Renal pelvis (tissue), 1 donor: ENCODE measurements at regions not wholly inside any gene's neighbourhood (a gene's known extent, or its start where the extent isn't known, plus 50 kb on each side); places are given as distances from the start of the nearest gene placed in this dataset.
"Not testable (repeated sequence)": the region's sequence is repeated elsewhere in the genome, so short reads cannot be mapped to it uniquely, and the experiment has no call there.

Experiments
- DNase-seq: peaks from one replicate; pipeline ENCODE4 v3.0.0-alpha.2; 2013

GRCh38 chr7:113230691-113231090, 112.3 kb upstream of the SMIM30 start:
- no peak for DNase-seq

- DNase-seq, result no peak
These were observed 99.0 kb upstream of the SMIM30 start for GRCh38 chr7:113217314-113217713.

GRCh38 chr7:113216038-113216437, 97.7 kb upstream of the SMIM30 start:
- DNase-seq, result no peak

GRCh38 chr7:113209449-113210203, 91.3 kb upstream of the SMIM30 start:
- no peak for DNase-seq

GRCh38 chr7:113207931-113208330, 89.6 kb upstream of the SMIM30 start:
- DNase-seq, result no peak

- no peak for DNase-seq
These were observed 89.1 kb upstream of the SMIM30 start for GRCh38 chr7:113207441-113207840.

- DNase-seq, result no peak
These were observed 86.1 kb upstream of the SMIM30 start for GRCh38 chr7:113204415-113204814.

- no peak for DNase-seq
These were observed 83.9 kb upstream of the SMIM30 start for GRCh38 chr7:113202284-113202683.

- DNase-seq, result no peak
These were observed 81.9 kb upstream of the SMIM30 start for GRCh38 chr7:113200281-113200680.

- DNase-seq, result no peak
These were observed 81.5 kb upstream of the SMIM30 start for GRCh38 chr7:113199841-113200240.

GRCh38 chr7:113199136-113199535, 80.8 kb upstream of the SMIM30 start:
- DNase-seq, result no peak

- no peak for DNase-seq
These were observed 79.9 kb upstream of the SMIM30 start for GRCh38 chr7:113198226-113198625.

- DNase-seq, result no peak
These were observed 78.9 kb upstream of the SMIM30 start for GRCh38 chr7:113197274-113197673.

- no peak for DNase-seq
These were observed 70.0 kb upstream of the SMIM30 start for GRCh38 chr7:113188396-113188795.

- no peak for DNase-seq
These were observed 61.0 kb upstream of the SMIM30 start for GRCh38 chr7:113179313-113179712.

GRCh38 chr7:113176836-113177235, 58.5 kb upstream of the SMIM30 start:
- DNase-seq, result no peak

- not testable (repeated sequence) for DNase-seq
These were observed 57.8 kb upstream of the SMIM30 start for GRCh38 chr7:113176180-113176579.

GRCh38 chr7:113175525-113176104, 57.3 kb upstream of the SMIM30 start:
- no peak for DNase-seq

GRCh38 chr7:113172726-113173125, 54.4 kb upstream of the SMIM30 start:
- DNase-seq, result no peak

GRCh38 chr7:113170591-113170990, 52.2 kb upstream of the SMIM30 start:
- DNase-seq, result no peak
